ENCODE measurements at regions not wholly inside any gene's neighbourhood (a gene's known extent, or its start where the extent isn't known, plus 50 kb on each side); places are given as distances from the start of the nearest gene placed in this dataset.

GRCh38 chr1:190658907-190659306 lies 181.2 kb upstream of the BRINP3 start:
- H3K4me3 ChIP-seq (ENCODE audit: low read depth, low read length) = no peak overlapping the region
- TF ChIP-seq CTCF (IDR thresholded peaks at IDR 0.05; ENCODE audit: borderline replicate concordance, insufficient read depth, low read depth, low read length) = no peak

GRCh38 chr1:190663962-190664361 lies 186.3 kb upstream of the BRINP3 start:
- TF ChIP-seq CTCF (IDR thresholded peaks at IDR 0.05; ENCODE audit: borderline replicate concordance, insufficient read depth, low read depth, low read length) = no peak
- H3K4me3 ChIP-seq (ENCODE audit: low read depth, low read length) = no peak overlapping the region

GRCh38 chr1:190665045-190665444 lies 187.4 kb upstream of the BRINP3 start:
- H3K4me3 ChIP-seq (ENCODE audit: low read depth, low read length) = no peak overlapping the region
- TF ChIP-seq CTCF (IDR thresholded peaks at IDR 0.05; ENCODE audit: borderline replicate concordance, insufficient read depth, low read depth, low read length) = no peak

- no peak for TF ChIP-seq CTCF (IDR thresholded peaks at IDR 0.05; ENCODE audit: borderline replicate concordance, insufficient read depth, low read depth, low read length)
- no peak overlapping the region for H3K4me3 ChIP-seq (ENCODE audit: low read depth, low read length)
Measured at GRCh38 chr1:190667914-190668313, 190.2 kb upstream of the BRINP3 start.

- H3K4me3 ChIP-seq (ENCODE audit: low read depth, low read length) = no peak overlapping the region
- TF ChIP-seq CTCF (IDR thresholded peaks at IDR 0.05; ENCODE audit: borderline replicate concordance, insufficient read depth, low read depth, low read length) = no peak
Measured at GRCh38 chr1:190679044-190679443, 201.4 kb upstream of the BRINP3 start.

- H3K4me3 ChIP-seq (ENCODE audit: low read depth, low read length) = no peak overlapping the region
- no peak for TF ChIP-seq CTCF (IDR thresholded peaks at IDR 0.05; ENCODE audit: borderline replicate concordance, insufficient read depth, low read depth, low read length)
Measured at GRCh38 chr1:190679454-190679853, 201.8 kb upstream of the BRINP3 start.

- TF ChIP-seq CTCF (IDR thresholded peaks at IDR 0.05; ENCODE audit: borderline replicate concordance, insufficient read depth, low read depth, low read length) = no peak
- H3K4me3 ChIP-seq (ENCODE audit: low read depth, low read length) = no peak overlapping the region
Measured at GRCh38 chr1:190679983-190680382, 202.3 kb upstream of the BRINP3 start.

All from GM12875 (cell line).